GM21737 (cell line): ENCODE measurements at regions not wholly inside any gene's neighbourhood (a gene's known extent, or its start where the extent isn't known, plus 50 kb on each side); places are given as distances from the start of the nearest gene placed in this dataset.
A peak's percentile ranks its signal among the peaks of the same experiment; 100 is the strongest.
"Not testable (repeated sequence)": the region's sequence is repeated elsewhere in the genome, so short reads cannot be mapped to it uniquely, and the experiment has no call there.

ENCODE experiments used
- ATAC-seq: cut with Tn5 transposase; IDR thresholded peaks from one replicate; pipeline ENCODE4 v1.9.1; 2021; ENCODE audit warnings: mild to moderate bottlenecking, moderate library complexity; ENCODE audit not compliant: unreplicated experiment

DNA sequence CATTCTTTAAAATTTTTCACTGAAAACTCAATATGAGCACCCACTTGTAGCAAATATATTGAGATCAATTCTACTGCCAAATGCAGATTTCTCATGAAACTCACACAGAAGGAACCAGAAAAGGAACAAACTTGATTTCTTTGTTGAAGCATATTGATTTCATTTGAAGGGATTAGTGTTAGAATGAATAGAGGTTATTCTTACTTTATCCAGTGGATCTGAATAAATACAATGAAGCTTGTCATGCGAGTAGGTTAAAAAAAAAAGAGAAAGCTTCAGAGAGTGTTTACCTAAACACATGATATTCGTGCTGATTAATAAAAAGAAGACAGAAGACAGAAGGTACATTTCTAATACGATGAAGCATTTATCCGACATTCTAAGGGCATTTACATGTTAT, 226.7 kb upstream of the ZSWIM2 start:
- no peak for ATAC-seq

DNA sequence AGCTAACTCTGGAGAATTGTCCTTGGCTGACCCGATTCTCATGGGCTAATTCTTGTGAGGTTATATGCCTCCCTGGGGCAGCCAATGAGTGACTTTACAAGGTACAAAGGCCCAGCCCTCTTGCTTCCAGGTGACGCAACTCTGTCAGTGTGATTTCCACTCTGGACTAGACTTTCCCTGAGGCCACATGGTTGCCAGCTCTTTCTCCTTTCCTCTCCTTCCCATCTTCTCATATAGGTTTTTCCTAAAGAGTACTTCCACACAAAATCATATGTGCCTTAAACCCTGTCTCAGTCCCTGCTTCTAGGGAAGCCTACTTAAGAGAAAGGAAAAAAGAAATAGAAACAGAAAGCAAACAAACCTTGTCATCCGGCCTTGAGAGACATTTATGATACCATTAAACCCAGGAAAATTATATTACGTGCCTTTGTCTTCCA, 226.2 kb upstream of the ZSWIM2 start:
- ATAC-seq, result no peak

DNA sequence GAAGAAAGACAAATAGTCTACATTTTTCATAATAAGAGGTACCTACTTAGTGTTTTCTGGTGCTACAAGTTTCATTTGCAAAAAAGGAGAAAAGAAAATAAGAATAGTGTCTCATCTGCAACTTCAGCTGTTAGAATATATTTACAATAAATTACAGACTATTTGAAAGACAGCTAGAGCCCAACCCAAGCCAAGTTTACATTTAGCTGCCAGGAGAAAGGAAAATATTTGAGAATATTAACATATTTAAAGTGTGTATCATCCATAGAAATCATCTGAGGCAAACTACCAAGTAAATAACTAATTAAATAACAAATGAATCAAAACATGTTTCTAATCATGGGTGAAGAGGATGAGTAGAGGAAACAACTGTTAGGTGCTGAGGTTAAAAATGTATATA, 209.2 kb upstream of the ZSWIM2 start:
- no peak for ATAC-seq

GRCh38 chr2:187057466-187057865, 208.5 kb upstream of the ZSWIM2 start:
- no peak for ATAC-seq

DNA sequence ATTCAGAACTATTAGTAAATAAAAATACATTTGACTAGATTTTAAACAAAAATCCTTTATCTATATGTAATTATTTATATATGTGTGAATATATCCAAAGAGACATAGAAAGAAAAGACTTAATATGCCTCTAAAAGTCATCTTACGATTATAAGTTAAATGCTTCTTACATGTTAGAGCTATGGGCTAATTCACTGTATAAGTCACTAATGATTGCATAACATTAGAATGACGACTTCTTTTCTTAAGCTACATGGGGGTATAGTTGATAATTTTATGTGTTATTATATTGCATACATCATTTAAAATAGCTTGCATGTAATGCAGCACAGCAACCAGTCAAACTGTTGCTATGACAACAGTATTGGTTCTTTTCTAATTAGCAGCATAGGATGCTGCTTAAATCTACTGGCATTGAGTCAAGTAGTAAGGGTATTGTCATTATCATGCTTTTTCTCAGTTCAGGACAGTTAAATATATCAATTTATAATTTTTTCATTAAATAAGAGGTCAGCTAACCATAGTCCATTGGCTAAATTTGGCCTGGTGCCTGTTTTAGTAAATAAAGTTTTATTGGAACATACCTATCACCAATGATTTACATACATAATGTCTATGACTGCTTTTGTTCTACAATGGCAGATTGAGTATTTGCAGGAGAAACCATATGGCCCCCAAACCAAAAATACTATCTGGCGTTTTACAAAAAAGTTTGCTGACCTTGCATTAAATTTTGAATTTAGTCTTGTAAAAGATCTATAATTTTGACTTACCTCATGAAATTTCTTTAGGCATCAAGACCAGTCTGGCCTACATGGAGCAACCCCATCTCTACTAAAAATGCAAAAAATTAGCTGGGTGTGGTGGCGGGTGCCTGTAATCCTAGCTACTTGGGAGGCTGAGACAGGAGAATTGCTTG, 207.7 kb upstream of the ZSWIM2 start:
- ATAC-seq, result no peak

DNA sequence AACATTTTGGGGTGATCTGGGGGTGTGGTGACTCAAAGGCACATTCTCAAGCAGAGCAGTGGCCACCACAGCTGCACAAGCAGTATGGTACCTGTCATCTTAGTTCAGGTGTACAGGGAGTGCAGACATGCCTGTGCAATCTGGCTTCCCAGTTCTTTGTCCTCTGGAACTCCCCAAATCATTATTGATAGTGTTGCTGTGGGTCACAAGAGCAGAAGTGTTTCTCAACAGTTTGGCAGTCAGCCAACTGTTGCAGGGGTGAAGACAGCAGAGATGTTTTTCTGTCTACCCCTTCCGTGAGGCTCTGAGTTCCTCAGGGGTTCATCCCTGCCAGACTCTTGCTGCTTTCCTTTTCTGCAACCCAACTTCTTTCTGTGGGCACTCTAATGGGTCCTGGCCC, 206.5 kb upstream of the ZSWIM2 start:
- no peak for ATAC-seq

- ATAC-seq, result no peak
Observed at GRCh38 chr2:187054501-187055319, 205.7 kb upstream of the ZSWIM2 start.

DNA sequence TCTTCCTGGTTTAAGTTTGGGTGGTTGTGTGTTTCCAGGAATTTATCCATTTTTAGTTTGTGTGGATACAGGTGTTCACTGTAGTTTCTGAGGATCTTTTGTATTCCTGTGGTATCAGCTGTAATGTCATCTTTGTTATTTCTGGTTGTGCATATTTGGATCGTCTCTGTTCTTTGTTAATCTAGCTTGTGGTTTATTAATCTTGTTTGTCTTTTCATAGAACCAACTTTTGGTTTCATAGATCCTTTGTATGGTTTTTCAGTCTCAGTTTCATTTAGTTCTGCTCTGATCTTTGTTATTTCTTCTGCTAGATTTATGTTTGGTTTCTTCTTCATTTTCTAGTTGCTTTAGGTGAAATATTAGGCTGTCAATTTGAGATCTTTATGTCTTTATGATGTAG, 202.4 kb upstream of the ZSWIM2 start:
- peak; percentile 87 for ATAC-seq

DNA sequence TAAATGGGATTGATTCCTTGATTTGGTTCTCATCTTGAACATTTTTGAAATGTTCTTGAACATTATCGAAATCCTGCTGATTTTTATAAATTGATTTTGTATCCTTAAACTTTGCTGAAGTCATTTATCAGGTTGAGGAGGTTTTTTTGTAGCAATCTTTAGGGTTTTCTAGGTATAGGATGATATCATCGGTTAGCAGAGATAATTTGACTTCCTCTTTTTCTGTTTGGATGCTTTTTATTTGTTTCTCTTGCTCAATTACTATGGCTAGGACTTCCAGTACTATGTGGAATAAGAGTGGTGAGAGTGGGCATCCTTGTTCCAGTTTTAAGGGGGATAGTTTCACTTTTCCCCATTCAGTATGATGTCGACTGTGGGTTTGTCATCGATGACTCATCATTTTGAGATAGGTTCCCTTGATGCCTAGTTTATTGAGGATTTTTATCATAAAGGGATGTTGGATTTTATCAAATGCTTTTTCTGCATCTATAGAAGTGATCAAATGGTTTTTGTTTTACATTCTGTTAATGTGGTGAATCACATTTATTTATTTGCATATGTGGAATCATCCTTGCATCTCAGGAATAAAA, 201.5 kb upstream of the ZSWIM2 start:
- ATAC-seq, result no peak

DNA sequence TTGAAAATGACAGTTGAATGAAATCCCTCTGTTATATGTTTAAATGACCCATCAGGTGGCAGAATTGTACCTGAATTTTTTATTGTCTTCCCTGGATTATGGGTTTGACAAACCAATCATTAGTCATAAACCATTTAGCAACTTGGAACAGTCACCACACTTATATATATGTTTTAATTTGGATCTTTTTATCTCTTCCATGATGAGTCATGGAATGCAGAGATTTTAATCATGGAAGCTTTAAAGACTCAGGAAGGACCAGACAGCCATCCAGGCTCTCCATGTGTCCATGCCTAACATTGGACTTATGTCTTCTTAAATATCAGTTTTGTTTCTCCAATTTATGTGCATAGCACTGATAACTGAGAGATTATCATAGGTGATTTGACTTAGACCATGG, 188.3 kb upstream of the ZSWIM2 start:
- no peak for ATAC-seq

- ATAC-seq, result no peak
Observed at GRCh38 chr2:187034434-187034833, 185.5 kb upstream of the ZSWIM2 start.

- ATAC-seq, result no peak
Observed at GRCh38 chr2:187024739-187025138, 175.8 kb upstream of the ZSWIM2 start.

DNA sequence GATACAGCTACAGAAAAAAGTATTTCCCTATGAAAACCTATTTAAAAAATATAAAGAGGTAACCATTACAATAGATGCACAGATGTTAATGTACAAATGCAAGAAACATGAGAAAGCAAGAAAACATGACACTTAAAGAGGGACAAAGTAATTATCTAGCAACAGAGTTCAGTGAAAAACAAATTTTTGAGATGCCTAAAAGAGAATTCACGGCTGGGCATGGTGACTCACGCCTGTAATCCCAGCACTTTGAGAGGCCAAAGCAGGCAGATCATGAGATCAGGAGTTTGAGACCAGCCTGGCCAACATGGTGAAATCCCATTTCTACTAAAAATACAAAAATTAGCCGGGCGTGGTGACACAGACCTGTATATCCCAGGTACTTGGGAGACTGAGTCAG, 175.0 kb upstream of the ZSWIM2 start:
- ATAC-seq, result not testable (repeated sequence)

DNA sequence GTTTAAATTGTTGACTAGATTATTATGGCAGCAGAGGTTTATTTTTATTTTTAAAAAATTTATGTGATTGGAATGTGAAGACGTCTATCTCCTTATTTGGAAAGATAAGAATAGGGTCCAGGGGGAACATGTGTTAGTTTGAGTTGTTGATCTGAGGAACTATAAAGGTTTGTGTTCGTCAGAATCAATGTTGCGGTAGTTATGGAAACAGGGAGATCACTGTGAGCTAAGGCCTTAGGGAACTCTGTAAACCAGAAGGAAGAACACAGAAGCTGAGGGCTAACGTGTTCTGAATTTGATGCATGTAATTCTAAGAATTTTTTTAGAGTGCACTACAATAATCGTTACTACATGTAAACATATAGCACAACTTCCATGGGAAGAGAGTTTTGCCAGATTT, 168.5 kb upstream of the ZSWIM2 start:
- no peak for ATAC-seq

- no peak for ATAC-seq
Observed at GRCh38 chr2:187013058-187013457, 164.1 kb upstream of the ZSWIM2 start.

DNA sequence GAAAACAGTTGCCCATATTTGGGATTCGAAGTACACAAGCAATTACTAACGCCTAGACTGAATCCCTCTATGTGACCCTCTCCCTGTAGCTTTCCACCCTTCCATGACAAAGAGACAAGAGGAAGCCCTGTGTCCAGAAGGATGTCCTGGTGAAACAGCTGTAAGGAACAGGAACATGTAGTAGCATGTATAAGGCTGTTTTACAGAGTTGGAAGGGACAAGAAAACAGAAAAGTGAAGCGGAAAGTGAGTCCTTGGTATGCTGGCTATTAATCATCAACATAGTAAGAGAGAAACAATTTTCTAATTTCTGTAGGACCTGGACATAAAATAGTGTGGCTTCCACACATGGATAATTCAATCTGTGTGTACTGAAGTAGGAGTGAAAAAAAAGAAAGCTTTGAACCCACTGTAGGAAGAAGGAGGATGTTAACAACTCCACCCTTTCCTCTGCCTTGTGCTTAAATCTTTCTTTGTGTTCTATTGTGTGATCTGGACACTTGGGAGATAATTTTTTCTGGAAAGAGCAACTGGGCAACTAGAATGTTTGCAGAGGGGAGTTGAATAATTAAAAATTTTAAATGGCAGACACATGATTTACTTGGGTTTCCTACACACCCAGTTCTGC, 162.3 kb upstream of the ZSWIM2 start:
- ATAC-seq, result no peak

GRCh38 chr2:187009483-187010239, 160.7 kb upstream of the ZSWIM2 start:
- ATAC-seq, result no peak

DNA sequence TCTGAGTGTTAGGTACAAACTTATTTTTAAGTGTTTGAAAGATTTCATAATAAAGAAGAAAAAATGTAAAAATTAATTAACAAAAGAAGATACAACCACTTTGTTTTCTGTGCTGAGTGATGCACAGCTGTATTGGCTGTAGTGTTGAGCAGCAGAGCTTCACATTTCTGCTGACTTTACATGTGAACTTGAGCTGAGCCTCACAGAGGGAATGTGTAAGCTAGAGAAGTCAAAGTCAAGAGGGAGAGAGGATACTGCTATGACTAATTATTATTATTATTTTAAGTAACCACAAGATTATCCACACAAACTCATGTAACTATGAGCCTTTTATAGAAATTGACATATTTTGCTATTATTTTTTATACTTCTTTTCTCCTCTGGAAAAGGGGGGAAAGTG, 159.1 kb upstream of the ZSWIM2 start:
- ATAC-seq, result no peak

DNA sequence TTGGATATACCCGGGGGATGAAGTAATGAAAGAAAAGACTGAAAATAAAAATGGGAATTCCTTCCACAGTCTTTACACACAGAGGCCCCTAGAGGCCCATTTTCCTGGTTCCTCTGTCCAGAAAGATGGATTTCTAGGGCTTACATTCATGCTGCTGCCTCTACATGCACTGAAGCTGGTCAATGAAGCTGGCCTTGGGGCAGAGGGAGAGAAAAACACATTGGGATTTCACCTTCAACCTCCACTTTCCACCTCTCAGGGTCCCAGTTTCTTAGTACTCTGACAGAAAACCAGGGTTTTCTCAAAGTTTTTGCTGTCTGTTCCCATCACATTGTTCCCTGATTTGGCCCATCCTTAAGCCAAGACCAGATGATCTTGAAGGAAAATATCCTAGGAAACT, 154.6 kb upstream of the ZSWIM2 start:
- ATAC-seq, result no peak

GRCh38 chr2:187003038-187003554, 154.1 kb upstream of the ZSWIM2 start:
- ATAC-seq, result no peak
